Uterus (tissue), 2 donors: ENCODE measurements at regions not wholly inside any gene's neighbourhood (a gene's known extent, or its start where the extent isn't known, plus 50 kb on each side); places are given as distances from the start of the nearest gene placed in this dataset.

ENCODE experiments used
- POLR2A ChIP-seq, 2 donors: fragments of 450-650 bp; IDR thresholded peaks; one replicate each; pipeline ENCODE4 v1.6.1; 2016; ENCODE audit warnings: antibody characterized with exemption in 2 of 2, mild to moderate bottlenecking in 1 of 2, moderate library complexity in 1 of 2
- TF ChIP-seq, protein P1 (sequence below), 4 experiments: fragments of 200-600 bp in 2 of 4; fragments of 450-650 bp in 2 of 4; sonication (generic) in 2 of 4; IDR thresholded peaks; one replicate each; pipeline ENCODE4 v1.5.1; 2016 to 2019; ENCODE audit warnings: antibody characterized with exemption in 4 of 4, mild to moderate bottlenecking in 2 of 4, moderate library complexity in 1 of 4

DNA sequence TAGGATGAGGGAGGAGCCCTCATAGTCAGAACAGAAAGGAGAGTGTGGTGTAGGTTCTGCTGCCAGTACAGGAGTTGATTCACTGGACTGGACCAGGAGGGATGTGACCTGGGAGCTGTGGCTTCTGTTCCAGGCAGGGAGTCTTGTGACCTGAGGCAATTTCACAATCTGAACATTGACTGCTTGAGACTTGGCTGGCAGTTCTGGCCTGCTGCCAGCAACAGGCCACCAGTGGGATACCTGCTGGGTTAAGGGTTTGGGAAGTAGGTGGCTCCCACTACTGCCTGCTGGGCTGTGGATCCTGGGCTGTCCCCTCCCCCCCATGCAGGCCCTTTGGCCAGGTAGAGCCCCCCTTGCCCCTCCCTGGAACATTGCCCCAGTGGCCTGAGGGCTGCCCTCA, 268.6 kb upstream of the ARRDC3 start:
- TF ChIP-seq, protein P1, sequence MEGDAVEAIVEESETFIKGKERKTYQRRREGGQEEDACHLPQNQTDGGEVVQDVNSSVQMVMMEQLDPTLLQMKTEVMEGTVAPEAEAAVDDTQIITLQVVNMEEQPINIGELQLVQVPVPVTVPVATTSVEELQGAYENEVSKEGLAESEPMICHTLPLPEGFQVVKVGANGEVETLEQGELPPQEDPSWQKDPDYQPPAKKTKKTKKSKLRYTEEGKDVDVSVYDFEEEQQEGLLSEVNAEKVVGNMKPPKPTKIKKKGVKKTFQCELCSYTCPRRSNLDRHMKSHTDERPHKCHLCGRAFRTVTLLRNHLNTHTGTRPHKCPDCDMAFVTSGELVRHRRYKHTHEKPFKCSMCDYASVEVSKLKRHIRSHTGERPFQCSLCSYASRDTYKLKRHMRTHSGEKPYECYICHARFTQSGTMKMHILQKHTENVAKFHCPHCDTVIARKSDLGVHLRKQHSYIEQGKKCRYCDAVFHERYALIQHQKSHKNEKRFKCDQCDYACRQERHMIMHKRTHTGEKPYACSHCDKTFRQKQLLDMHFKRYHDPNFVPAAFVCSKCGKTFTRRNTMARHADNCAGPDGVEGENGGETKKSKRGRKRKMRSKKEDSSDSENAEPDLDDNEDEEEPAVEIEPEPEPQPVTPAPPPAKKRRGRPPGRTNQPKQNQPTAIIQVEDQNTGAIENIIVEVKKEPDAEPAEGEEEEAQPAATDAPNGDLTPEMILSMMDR (IDR thresholded peaks at IDR 0.05) = no peak
- no peak for TF ChIP-seq POLR2A (IDR thresholded peaks at IDR 0.05)
